Spleen (tissue), 7 donors: ENCODE measurements at regions not wholly inside any gene's neighbourhood (a gene's known extent, or its start where the extent isn't known, plus 50 kb on each side); places are given as distances from the start of the nearest gene placed in this dataset.

ENCODE experiments used
- CTCF ChIP-seq, 11 experiments: fragments of 200-600 bp in 7 of 11; fragments of 450-650 bp in 4 of 11; sonication (generic) in 4 of 11; IDR thresholded peaks in 8 of 11; conservative IDR thresholded peaks in 3 of 11; 1 replicate in 7 of 11; 2 replicates in 4 of 11; pipeline versions ENCODE4 v1.4.0 to v1.8.0; 2016 to 2021; ENCODE audit warnings: antibody characterized with exemption in 11 of 11, inconsistent platforms in 4 of 11, mild to moderate bottlenecking in 1 of 11
- POLR2AphosphoS5 ChIP-seq, 3 donors: sonication (generic); formaldehyde crosslinking; IDR thresholded peaks; one replicate each; pipeline ENCODE4 v1.5.1; 2017; ENCODE audit warnings: antibody characterized with exemption in 3 of 3
- donor health status: DM: no; HTN: no; CAD: no; lungs with moderate emphysema.
- donor health status: DM: no; HTN: no; CAD: no.
- donor health status: DM: no; HTN: no; CAD: no.

- TF ChIP-seq CTCF (IDR thresholded peaks at IDR 0.05 in 8 of 11, conservative IDR thresholded peaks at IDR 0.05 in 3 of 11) = no peak
- TF ChIP-seq POLR2AphosphoS5 (IDR thresholded peaks at IDR 0.05) = no peak
Measured at GRCh38 chr16:85315866-85316265, 203.6 kb upstream of the CIBAR2 start.
